Neural progenitor cell (in vitro differentiated cells): ENCODE measurements at regions not wholly inside any gene's neighbourhood (a gene's known extent, or its start where the extent isn't known, plus 50 kb on each side); places are given as distances from the start of the nearest gene placed in this dataset.

ENCODE experiments used
- EZH2phosphoT487 ChIP-seq: fragments of 200-600 bp; sonication (generic); IDR thresholded peaks from 2 replicates; pipeline ENCODE4 v1.6.1; 2017; ENCODE audit warnings: antibody characterized with exemption
- TF ChIP-seq, protein P1 (sequence below): fragments of 200-600 bp; sonication (generic); IDR thresholded peaks from 2 replicates; pipeline ENCODE4 v1.5.1; 2017; ENCODE audit warnings: antibody characterized with exemption, mild to moderate bottlenecking

DNA sequence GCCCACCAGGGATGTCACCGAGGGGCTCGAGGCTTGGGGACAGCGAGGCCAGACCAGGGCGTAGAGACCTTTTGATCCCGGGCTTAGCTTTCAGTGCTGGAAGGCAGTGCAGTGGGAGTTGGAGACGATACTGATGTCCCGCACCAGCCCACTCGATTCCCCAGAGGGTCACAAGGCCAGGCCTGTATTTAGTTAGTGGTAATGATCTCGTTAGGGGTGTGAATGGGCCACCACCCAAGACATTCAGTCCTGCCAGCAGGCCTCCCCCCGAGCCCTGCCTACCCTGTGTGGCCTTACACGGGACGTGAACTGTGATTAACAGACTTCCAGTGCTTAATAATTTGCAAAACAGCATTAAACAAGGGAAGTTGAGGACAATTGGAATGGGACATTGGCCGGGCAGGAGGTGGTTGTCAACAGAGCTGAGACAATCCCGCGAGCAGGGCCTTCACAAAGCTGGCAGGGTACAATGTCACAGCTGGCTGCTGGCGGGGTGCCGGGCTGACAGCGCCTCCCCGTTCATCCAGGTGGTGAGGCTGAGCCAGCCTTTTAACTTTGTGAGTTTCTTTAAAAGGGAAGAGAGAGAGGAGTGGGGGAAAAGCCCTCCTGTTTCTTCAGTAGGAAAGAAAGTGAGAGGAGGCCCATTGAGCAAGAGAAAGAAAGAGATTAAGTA lies 175.3 kb upstream of the RALGAPA2 start:
- TF ChIP-seq, protein P1, sequence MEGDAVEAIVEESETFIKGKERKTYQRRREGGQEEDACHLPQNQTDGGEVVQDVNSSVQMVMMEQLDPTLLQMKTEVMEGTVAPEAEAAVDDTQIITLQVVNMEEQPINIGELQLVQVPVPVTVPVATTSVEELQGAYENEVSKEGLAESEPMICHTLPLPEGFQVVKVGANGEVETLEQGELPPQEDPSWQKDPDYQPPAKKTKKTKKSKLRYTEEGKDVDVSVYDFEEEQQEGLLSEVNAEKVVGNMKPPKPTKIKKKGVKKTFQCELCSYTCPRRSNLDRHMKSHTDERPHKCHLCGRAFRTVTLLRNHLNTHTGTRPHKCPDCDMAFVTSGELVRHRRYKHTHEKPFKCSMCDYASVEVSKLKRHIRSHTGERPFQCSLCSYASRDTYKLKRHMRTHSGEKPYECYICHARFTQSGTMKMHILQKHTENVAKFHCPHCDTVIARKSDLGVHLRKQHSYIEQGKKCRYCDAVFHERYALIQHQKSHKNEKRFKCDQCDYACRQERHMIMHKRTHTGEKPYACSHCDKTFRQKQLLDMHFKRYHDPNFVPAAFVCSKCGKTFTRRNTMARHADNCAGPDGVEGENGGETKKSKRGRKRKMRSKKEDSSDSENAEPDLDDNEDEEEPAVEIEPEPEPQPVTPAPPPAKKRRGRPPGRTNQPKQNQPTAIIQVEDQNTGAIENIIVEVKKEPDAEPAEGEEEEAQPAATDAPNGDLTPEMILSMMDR = no peak
- TF ChIP-seq EZH2phosphoT487 = no peak
